Mesenchymal stem cell (in vitro differentiated cells and primary cell): ENCODE measurements at regions not wholly inside any gene's neighbourhood (a gene's known extent, or its start where the extent isn't known, plus 50 kb on each side); places are given as distances from the start of the nearest gene placed in this dataset.

ENCODE experiments used
- DNase-seq: peaks from one replicate; pipeline ENCODE4 v3.0.0-alpha.2; 2013
- H2AFZ ChIP-seq: one replicate; pipeline ENCODE4 v1.6.1; 2013; ENCODE audit warnings: low read depth, mild to moderate bottlenecking, control low read depth, inconsistent platforms, low read length, moderate library complexity
- H2AK5ac ChIP-seq: 2 replicates; pipeline ENCODE4 v1.6.1; 2013; ENCODE audit warnings: low read length, moderate library complexity, mild to moderate bottlenecking, inconsistent platforms; ENCODE audit not compliant: severe bottlenecking
- H2BK120ac ChIP-seq: one replicate; pipeline ENCODE4 v1.6.1; 2013; ENCODE audit warnings: low read depth, mild to moderate bottlenecking, inconsistent platforms, low read length, moderate library complexity
- H2BK12ac ChIP-seq, 2 experiments: one replicate each; pipeline ENCODE4 v1.6.1; 2013; ENCODE audit warnings: inconsistent platforms in 2 of 2, low read length in 2 of 2, mild to moderate bottlenecking in 2 of 2, moderate library complexity in 2 of 2, control low read depth in 1 of 2
- H2BK15ac ChIP-seq: one replicate; pipeline ENCODE4 v1.6.1; 2013; ENCODE audit warnings: mild to moderate bottlenecking, low read depth, inconsistent platforms; ENCODE audit not compliant: poor library complexity, severe bottlenecking
- H2BK5ac ChIP-seq: 2 replicates; pipeline ENCODE4 v1.6.1; 2013; ENCODE audit warnings: low read depth, mild to moderate bottlenecking, low read length, control low read depth, inconsistent platforms; ENCODE audit not compliant: poor library complexity, severe bottlenecking
- H3K14ac ChIP-seq, 2 experiments: one replicate each; pipeline ENCODE4 v1.6.1; 2013; ENCODE audit warnings: inconsistent platforms in 2 of 2, low read length in 2 of 2, control low read depth in 1 of 2, mild to moderate bottlenecking in 1 of 2, moderate library complexity in 1 of 2
- H3K18ac ChIP-seq, 2 experiments: one replicate each; pipeline ENCODE4 v1.6.1; 2013; ENCODE audit warnings: inconsistent platforms in 2 of 2, low read length in 2 of 2, control low read depth in 1 of 2, low read depth in 1 of 2, mild to moderate bottlenecking in 1 of 2
- H3K23ac ChIP-seq, 2 experiments: one replicate each; pipeline ENCODE4 v1.6.1; 2013; ENCODE audit warnings: inconsistent platforms in 2 of 2, low read length in 2 of 2, mild to moderate bottlenecking in 2 of 2, moderate library complexity in 2 of 2, control low read depth in 1 of 2
- H3K27ac ChIP-seq: 2 replicates; pipeline ENCODE4 v1.5.1; 2013; ENCODE audit warnings: mild to moderate bottlenecking, moderate library complexity, low read length, control low read depth, inconsistent platforms; ENCODE audit not compliant: poor library complexity, severe bottlenecking
- H3K27me3 ChIP-seq, 2 experiments: 2 replicates each; pipeline versions ENCODE4 v1.6.1 to v1.7.0; 2013; ENCODE audit warnings: low read length in 2 of 2, mild to moderate bottlenecking in 2 of 2, moderate library complexity in 2 of 2, control low read depth in 1 of 2, inconsistent platforms in 1 of 2; ENCODE audit not compliant: control insufficient read depth in 1 of 2, insufficient read depth in 1 of 2
- H3K36me3 ChIP-seq, 2 experiments: 2 replicates each; pipeline versions ENCODE4 v1.6.1 to v1.7.0; 2013; ENCODE audit warnings: low read length in 2 of 2, control low read depth in 1 of 2, inconsistent platforms in 1 of 2, low read depth in 1 of 2, mild to moderate bottlenecking in 1 of 2; ENCODE audit not compliant: insufficient read depth in 2 of 2, control insufficient read depth in 1 of 2
- H3K4ac ChIP-seq, 2 experiments: one replicate each; pipeline ENCODE4 v1.6.1; 2013; ENCODE audit warnings: inconsistent platforms in 2 of 2, low read length in 2 of 2, mild to moderate bottlenecking in 2 of 2, moderate library complexity in 2 of 2, control low read depth in 1 of 2, low read depth in 1 of 2
- H3K4me1 ChIP-seq: 2 replicates; pipeline ENCODE4 v1.6.1; 2013; ENCODE audit warnings: low read depth, low read length, control low read depth; ENCODE audit not compliant: control insufficient read depth, insufficient read depth
- H3K4me2 ChIP-seq: 2 replicates; pipeline ENCODE4 v1.6.1; 2013; ENCODE audit warnings: low read length, mild to moderate bottlenecking, inconsistent platforms; ENCODE audit not compliant: poor library complexity, severe bottlenecking
- H3K4me3 ChIP-seq, 2 experiments: 2 replicates each; pipeline versions ENCODE4 v1.5.1 to v1.7.0; 2013; ENCODE audit warnings: low read length in 2 of 2, mild to moderate bottlenecking in 2 of 2, control low read depth in 1 of 2, low read depth in 1 of 2; ENCODE audit not compliant: insufficient read depth in 1 of 2
- H3K79me1 ChIP-seq: replicated peaks from 2 replicates; pipeline ENCODE4 v1.6.1; 2013; ENCODE audit warnings: mild to moderate bottlenecking, control low read depth, low read length, inconsistent platforms; ENCODE audit not compliant: poor library complexity, severe bottlenecking
- H3K9ac ChIP-seq: 2 replicates; pipeline ENCODE4 v1.7.0; 2013; ENCODE audit warnings: mild to moderate bottlenecking, low read length, moderate library complexity
- H3K9me3 ChIP-seq: 2 replicates; pipeline ENCODE4 v1.7.0; 2013; ENCODE audit warnings: mild to moderate bottlenecking, low read length; ENCODE audit not compliant: control insufficient read depth
- H4K8ac ChIP-seq: one replicate; pipeline ENCODE4 v1.6.1; 2013; ENCODE audit warnings: inconsistent platforms, mild to moderate bottlenecking, low read length, moderate library complexity
- H4K91ac ChIP-seq: one replicate; pipeline ENCODE4 v1.6.1; 2013; ENCODE audit warnings: mild to moderate bottlenecking, low read length, inconsistent platforms
- WGBS: methylation state at CpG from one replicate; pipeline ENCODE4 v1.1.7; 2013; ENCODE audit warnings: mixed read lengths; 5-methylcytosine and 5-hydroxymethylcytosine counted together

GRCh38 chr10:124166431-124167125 is 73.2 kb upstream of the CHST15 start:
- no peak overlapping the region for H2AK5ac ChIP-seq
- H3K4me1 ChIP-seq = peaks cover 1% of the 10 kb centered on the region
- H3K4ac ChIP-seq = no peak overlapping the region
- no peak overlapping the region for H2BK12ac ChIP-seq
- H3K18ac ChIP-seq = no peak overlapping the region
- peaks cover 2% of the 10 kb centered on the region for H3K9me3 ChIP-seq
- peaks cover 0 to 21% of the 10 kb centered on the region in 2 experiments for H3K27me3 ChIP-seq
- H2BK15ac ChIP-seq = no peak overlapping the region
- H3K79me1 ChIP-seq = no peaks in the 10 kb centered on the region
- H3K4me2 ChIP-seq = no peak overlapping the region
- 89% methylated on average over 20 of the region's 20 CpGs for WGBS
- H3K9ac ChIP-seq = no peak overlapping the region
- H2BK120ac ChIP-seq = no peak overlapping the region
- H3K14ac ChIP-seq = no peak overlapping the region
- no peak overlapping the region for H3K27ac ChIP-seq
- H3K4me3 ChIP-seq = no peak overlapping the region
- no peaks in the 10 kb centered on the region for H3K36me3 ChIP-seq
- H4K8ac ChIP-seq = no peak overlapping the region
- H2AFZ ChIP-seq = no peak overlapping the region
- no peak overlapping the region for H2BK5ac ChIP-seq
- H3K23ac ChIP-seq = no peak overlapping the region
- no peak for DNase-seq
- no peak overlapping the region for H4K91ac ChIP-seq

- 100% methylated on average over 1 of the region's 3 CpGs for WGBS
- Histone ChIP-seq H3K27me3 (peaks cover 0 to 21% of the 10 kb centered on the region in 2 experiments), H3K4ac (peak overlapping the region in 1 of 2 experiments; percentile 31), H3K18ac (no peak overlapping the region), H2AK5ac (no peak overlapping the region), H3K9me3 (no peaks in the 10 kb centered on the region), H2BK15ac (no peak overlapping the region), H4K8ac (no peak overlapping the region), H3K79me1 (no peaks in the 10 kb centered on the region), H3K14ac (no peak overlapping the region), H3K36me3 (no peaks in the 10 kb centered on the region), H3K27ac (no peak overlapping the region), H3K4me3 (no peak overlapping the region), H3K4me1 (peaks cover 1% of the 10 kb centered on the region), H3K4me2 (no peak overlapping the region), H2BK12ac (no peak overlapping the region), H3K9ac (no peak overlapping the region), H2BK5ac (no peak overlapping the region), H2AFZ (no peak overlapping the region), H4K91ac (no peak overlapping the region), H2BK120ac (no peak overlapping the region), H3K23ac (no peak overlapping the region)
- no peak for DNase-seq
Measured at GRCh38 chr10:124165827-124166226, 72.4 kb upstream of the CHST15 start.

GRCh38 chr10:124165311-124165710 is 71.9 kb upstream of the CHST15 start:
- Histone ChIP-seq H3K79me1 (no peaks in the 10 kb centered on the region), H2BK15ac (no peak overlapping the region), H2AK5ac (no peak overlapping the region), H2BK120ac (no peak overlapping the region), H3K4me3 (no peak overlapping the region), H2BK5ac (no peak overlapping the region), H3K4ac (peak overlapping the region in 1 of 2 experiments; percentile 31), H3K4me1 (peaks cover 3% of the 10 kb centered on the region), H2AFZ (no peak overlapping the region), H4K8ac (no peak overlapping the region), H3K36me3 (no peaks in the 10 kb centered on the region), H3K23ac (no peak overlapping the region), H2BK12ac (no peak overlapping the region), H3K27ac (no peak overlapping the region), H3K4me2 (no peak overlapping the region), H3K14ac (no peak overlapping the region), H3K18ac (no peak overlapping the region), H3K27me3 (peaks cover 0 to 24% of the 10 kb centered on the region in 2 experiments), H3K9ac (no peak overlapping the region), H4K91ac (no peak overlapping the region), H3K9me3 (no peaks in the 10 kb centered on the region)
- 88% methylated on average over 8 of the region's 8 CpGs for WGBS
- no peak for DNase-seq

GRCh38 chr10:124164264-124164663 is 70.9 kb upstream of the CHST15 start:
- H3K4me2 ChIP-seq = no peak overlapping the region
- no peak overlapping the region for H2BK15ac ChIP-seq
- H3K27me3 ChIP-seq = peaks cover 0 to 33% of the 10 kb centered on the region in 2 experiments
- H2BK12ac ChIP-seq = no peak overlapping the region
- H3K9ac ChIP-seq = no peak overlapping the region
- no peak overlapping the region for H3K14ac ChIP-seq
- no peak overlapping the region for H2BK120ac ChIP-seq
- H3K27ac ChIP-seq = no peak overlapping the region
- no peaks in the 10 kb centered on the region for H3K79me1 ChIP-seq
- no peak overlapping the region for H4K8ac ChIP-seq
- H3K9me3 ChIP-seq = no peaks in the 10 kb centered on the region
- no peak overlapping the region for H3K4ac ChIP-seq
- H3K4me3 ChIP-seq = no peak overlapping the region
- no peak for DNase-seq
- H3K18ac ChIP-seq = no peak overlapping the region
- WGBS = 62% methylated on average over 1 of the region's 2 CpGs
- H3K4me1 ChIP-seq = peaks cover 5% of the 10 kb centered on the region
- H2AK5ac ChIP-seq = no peak overlapping the region
- H4K91ac ChIP-seq = no peak overlapping the region
- no peak overlapping the region for H2AFZ ChIP-seq
- no peak overlapping the region for H3K23ac ChIP-seq
- no peaks in the 10 kb centered on the region for H3K36me3 ChIP-seq
- no peak overlapping the region for H2BK5ac ChIP-seq
